ENCODE measurements at regions not wholly inside any gene's neighbourhood (a gene's known extent, or its start where the extent isn't known, plus 50 kb on each side); places are given as distances from the start of the nearest gene placed in this dataset.

DNA sequence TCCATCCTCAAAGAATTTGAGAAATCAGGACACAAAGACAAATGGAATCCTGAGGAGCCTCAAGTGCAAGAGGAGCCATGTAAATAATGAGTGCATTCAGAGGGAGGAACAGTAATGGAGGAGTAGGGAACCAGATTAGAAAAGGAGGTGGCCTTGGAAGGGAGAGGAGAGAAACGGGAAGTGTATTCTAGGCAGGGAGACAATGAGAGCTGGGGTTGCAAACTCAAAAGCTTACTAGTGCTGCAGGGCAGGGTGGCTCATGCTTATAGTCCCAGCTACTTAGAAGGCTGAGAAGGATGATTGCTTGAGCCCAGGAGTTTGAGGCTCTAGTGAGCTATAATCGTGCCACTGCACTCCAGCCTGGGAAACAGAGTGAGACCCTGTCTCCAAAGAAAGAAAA is 113.2 kb upstream of the LSM6 start:
- Histone ChIP-seq H3K36me3 (no peaks in the 10 kb centered on the region), H3K27me3 (no peaks in the 10 kb centered on the region), H3K4me3 (no peak overlapping the region), H3K4me1 (no peaks in the 10 kb centered on the region), H3K27ac (no peak overlapping the region), H3K9me3 (no peaks in the 10 kb centered on the region)
- intact Hi-C loops (cut with DNase I; ENCODE audit: low total_unique reads) (no loop called here), in situ Hi-C loops (cut with MboI; ENCODE audit: low pct_ligation_motif_present in 1 of 4, low pct_unique_long_range_greater_than_20kb in 1 of 4, low sequenced_read_pairs in 3 of 4) (no loop called here)
- TF ChIP-seq POLR2AphosphoS5 (IDR thresholded peaks at IDR 0.05): no peak
- TF ChIP-seq CTCF (IDR thresholded peaks at IDR 0.05): no peak
- no peak for TF ChIP-seq POLR2A (IDR thresholded peaks at IDR 0.05)
- no peak for TF ChIP-seq EP300 (IDR thresholded peaks at IDR 0.05; ENCODE audit: low read depth)
- no peak for DNase-seq
- 67 to 78% methylated on average over 1 to 2 of the region's 2 CpGs for WGBS, 2 donors (ENCODE audit: low coverage in 1 of 2)

GRCh38 chr4:146061610-146062334 is 113.7 kb upstream of the LSM6 start:
- Histone ChIP-seq H3K27ac (no peak overlapping the region), H3K36me3 (no peaks in the 10 kb centered on the region), H3K4me1 (no peaks in the 10 kb centered on the region), H3K4me3 (no peak overlapping the region), H3K27me3 (no peaks in the 10 kb centered on the region), H3K9me3 (no peaks in the 10 kb centered on the region)
- DNase-seq: no peak
- no peak for TF ChIP-seq CTCF (IDR thresholded peaks at IDR 0.05)
- TF ChIP-seq EP300 (IDR thresholded peaks at IDR 0.05; ENCODE audit: low read depth): no peak
- TF ChIP-seq POLR2A (IDR thresholded peaks at IDR 0.05): no peak
- TF ChIP-seq POLR2AphosphoS5 (IDR thresholded peaks at IDR 0.05): no peak
- 75 to 86% methylated on average over 2 to 4 of the region's 4 CpGs for WGBS, 2 donors (ENCODE audit: low coverage in 1 of 2)
- in situ Hi-C loops (cut with MboI; ENCODE audit: low pct_ligation_motif_present in 1 of 4, low pct_unique_long_range_greater_than_20kb in 1 of 4, low sequenced_read_pairs in 3 of 4) (no loop called here), intact Hi-C loops (cut with DNase I; ENCODE audit: low total_unique reads) (no loop called here)

DNA sequence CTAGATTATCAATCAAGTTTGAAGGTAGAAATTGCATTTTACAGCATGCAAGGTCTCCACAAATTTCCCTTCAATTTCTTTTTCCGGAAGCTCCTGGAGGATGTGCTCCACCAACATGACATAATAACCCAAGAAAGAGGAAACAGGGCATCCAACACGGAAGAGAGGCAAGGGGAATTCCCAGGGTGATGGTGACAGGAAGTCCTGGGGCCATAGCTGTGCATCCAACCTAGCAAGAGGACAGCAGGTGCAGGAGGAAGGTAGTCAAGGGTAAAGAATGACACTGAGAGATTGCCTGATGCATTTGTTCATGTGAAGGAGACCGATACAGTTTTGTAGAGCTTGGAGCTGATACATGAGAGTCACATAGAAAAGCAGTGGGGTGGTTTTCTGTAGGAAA is 115.7 kb upstream of the LSM6 start:
- Histone ChIP-seq H3K4me1 (no peaks in the 10 kb centered on the region), H3K4me3 (no peak overlapping the region), H3K36me3 (no peaks in the 10 kb centered on the region), H3K27ac (no peak overlapping the region), H3K27me3 (no peaks in the 10 kb centered on the region), H3K9me3 (no peaks in the 10 kb centered on the region)
- intact Hi-C loops (cut with DNase I; ENCODE audit: low total_unique reads) (no loop called here), in situ Hi-C loops (cut with MboI; ENCODE audit: low pct_ligation_motif_present in 1 of 4, low pct_unique_long_range_greater_than_20kb in 1 of 4, low sequenced_read_pairs in 3 of 4) (no loop called here)
- 50 to 53% methylated on average over 1 to 3 of the region's 3 CpGs for WGBS, 2 donors (ENCODE audit: low coverage in 1 of 2)
- peak; percentile 16 for DNase-seq
- TF ChIP-seq CTCF (IDR thresholded peaks at IDR 0.05) (no peak), POLR2AphosphoS5 (IDR thresholded peaks at IDR 0.05) (no peak), POLR2A (IDR thresholded peaks at IDR 0.05) (no peak), EP300 (IDR thresholded peaks at IDR 0.05; ENCODE audit: low read depth) (no peak)

DNA sequence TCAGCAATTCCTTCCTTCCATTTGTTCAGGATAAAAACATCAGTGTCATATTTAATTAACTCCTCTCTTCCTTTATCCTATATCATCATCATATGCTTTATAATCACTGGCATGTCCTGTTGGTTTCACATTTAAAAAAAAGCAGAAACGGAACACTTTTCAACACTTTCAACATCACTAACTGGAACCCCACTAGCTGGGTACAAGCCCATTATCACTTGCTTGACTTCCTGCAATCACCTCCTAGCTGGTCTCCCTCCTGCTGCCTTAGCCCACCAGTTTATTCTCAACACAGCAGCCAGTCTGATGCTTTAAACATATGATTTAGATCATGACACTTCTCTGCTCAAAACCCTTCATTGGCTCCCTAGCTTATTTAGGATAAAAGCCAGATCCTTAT is 116.4 kb upstream of the LSM6 start:
- WGBS, 2 donors (ENCODE audit: low coverage in 1 of 2): 73 to 92% methylated on average over 1 of the region's 1 CpG
- Histone ChIP-seq H3K27ac (no peak overlapping the region), H3K27me3 (no peaks in the 10 kb centered on the region), H3K9me3 (no peaks in the 10 kb centered on the region), H3K4me1 (no peaks in the 10 kb centered on the region), H3K36me3 (no peaks in the 10 kb centered on the region), H3K4me3 (no peak overlapping the region)
- intact Hi-C loops (cut with DNase I; ENCODE audit: low total_unique reads): no loop called here
- in situ Hi-C loops (cut with MboI; ENCODE audit: low pct_ligation_motif_present in 1 of 4, low pct_unique_long_range_greater_than_20kb in 1 of 4, low sequenced_read_pairs in 3 of 4): no loop called here
- no peak for DNase-seq
- TF ChIP-seq POLR2A (IDR thresholded peaks at IDR 0.05) (no peak), CTCF (IDR thresholded peaks at IDR 0.05) (no peak), EP300 (IDR thresholded peaks at IDR 0.05; ENCODE audit: low read depth) (no peak), POLR2AphosphoS5 (IDR thresholded peaks at IDR 0.05) (no peak)
